Breast epithelium (tissue), 3 donors: ENCODE measurements at regions not wholly inside any gene's neighbourhood (a gene's known extent, or its start where the extent isn't known, plus 50 kb on each side); places are given as distances from the start of the nearest gene placed in this dataset.

Experiments used
- POLR2A ChIP-seq: fragments of 450-650 bp; IDR thresholded peaks from one replicate; pipeline ENCODE4 v1.6.1; 2016; ENCODE audit warnings: antibody characterized with exemption, mild to moderate bottlenecking, moderate library complexity
- POLR2AphosphoS5 ChIP-seq, 3 donors: sonication (generic); formaldehyde crosslinking; IDR thresholded peaks; one replicate each; pipeline ENCODE4 v1.6.1; 2017; ENCODE audit warnings: antibody characterized with exemption in 3 of 3
- TF ChIP-seq, protein P1 (sequence below), 3 donors: fragments of 450-650 bp; IDR thresholded peaks; one replicate each; pipeline ENCODE4 v1.5.1; 2016 to 2017; ENCODE audit warnings: antibody characterized with exemption in 3 of 3, mild to moderate bottlenecking in 3 of 3, moderate library complexity in 3 of 3

DNA sequence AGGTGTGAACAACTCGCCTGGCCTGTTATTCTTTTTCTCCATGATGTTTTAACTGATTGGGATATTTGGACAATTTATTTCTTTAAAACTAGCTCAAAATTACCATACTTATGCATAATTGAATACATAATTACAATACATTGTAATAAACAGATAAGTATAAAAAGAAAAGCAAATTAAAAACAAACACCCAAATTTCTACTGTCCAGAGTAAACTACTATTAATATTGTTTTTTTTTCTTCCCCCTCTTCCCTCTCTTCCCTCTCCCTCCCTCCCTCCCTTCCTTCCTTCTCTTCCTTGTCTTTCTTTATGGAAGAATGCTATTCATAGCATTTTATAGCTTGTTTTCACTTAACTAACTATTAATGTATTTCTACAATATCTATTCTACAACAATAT, 117.7 kb upstream of the IVNS1ABP start:
- TF ChIP-seq, protein P1, sequence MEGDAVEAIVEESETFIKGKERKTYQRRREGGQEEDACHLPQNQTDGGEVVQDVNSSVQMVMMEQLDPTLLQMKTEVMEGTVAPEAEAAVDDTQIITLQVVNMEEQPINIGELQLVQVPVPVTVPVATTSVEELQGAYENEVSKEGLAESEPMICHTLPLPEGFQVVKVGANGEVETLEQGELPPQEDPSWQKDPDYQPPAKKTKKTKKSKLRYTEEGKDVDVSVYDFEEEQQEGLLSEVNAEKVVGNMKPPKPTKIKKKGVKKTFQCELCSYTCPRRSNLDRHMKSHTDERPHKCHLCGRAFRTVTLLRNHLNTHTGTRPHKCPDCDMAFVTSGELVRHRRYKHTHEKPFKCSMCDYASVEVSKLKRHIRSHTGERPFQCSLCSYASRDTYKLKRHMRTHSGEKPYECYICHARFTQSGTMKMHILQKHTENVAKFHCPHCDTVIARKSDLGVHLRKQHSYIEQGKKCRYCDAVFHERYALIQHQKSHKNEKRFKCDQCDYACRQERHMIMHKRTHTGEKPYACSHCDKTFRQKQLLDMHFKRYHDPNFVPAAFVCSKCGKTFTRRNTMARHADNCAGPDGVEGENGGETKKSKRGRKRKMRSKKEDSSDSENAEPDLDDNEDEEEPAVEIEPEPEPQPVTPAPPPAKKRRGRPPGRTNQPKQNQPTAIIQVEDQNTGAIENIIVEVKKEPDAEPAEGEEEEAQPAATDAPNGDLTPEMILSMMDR (IDR thresholded peaks at IDR 0.05), result no peak
- no peak for TF ChIP-seq POLR2AphosphoS5 (IDR thresholded peaks at IDR 0.05)
- TF ChIP-seq POLR2A, result no peak
